A549 (cell line): ENCODE measurements at regions not wholly inside any gene's neighbourhood (a gene's known extent, or its start where the extent isn't known, plus 50 kb on each side); places are given as distances from the start of the nearest gene placed in this dataset.

Source experiments
- ATAC-seq, 2 experiments: fragments of 200-7000 bp in 1 of 2; fragments of >200 bp in 1 of 2; cut with Nextera tagmentation in 1 of 2; cut with Tn5 transposase in 1 of 2; 3 replicates each; pipeline versions ENCODE4 v1.8.0 to v1.9.1; 2018 to 2020; ENCODE audit warnings: mild to moderate bottlenecking in 1 of 2, moderate library complexity in 1 of 2
- CTCF ChIA-PET: fragments of 300-600 bp; sonication (Branson Sonifier 250); formaldehyde crosslinking; extraction: SDS; loops from one replicate; lab custom pipeline; 2021; ENCODE audit warnings: antibody characterized with exemption, inconsistent platforms; lab: Yijun Ruan, JAX
- POLR2A ChIA-PET: fragments of 350-600 bp; formaldehyde crosslinking; extraction: SDS; loops from one replicate; lab custom pipeline; 2021; ENCODE audit warnings: antibody characterized with exemption, inconsistent platforms; lab: Yijun Ruan, JAX
- DNase-seq, 2 experiments: peaks; one replicate each; pipeline versions ENCODE4 v3.0.0 to v3.0.0-alpha.2; 2011 to 2016; ENCODE audit warnings: low read depth in 1 of 2, low spot score in 1 of 2
- FAIRE-seq: peaks from 2 replicates; lab custom pipeline; 2011; peaks lifted over from hg19 to GRCh38; lab: Jason Lieb, UNC
- H3K27ac ChIP-seq, 2 experiments: fragments of >200 bp; sonication (Bioruptor Twin); formaldehyde crosslinking; 3 replicates each; pipeline ENCODE4 v1.5.1; 2016 to 2017
- H3K4me1 ChIP-seq: fragments of >200 bp; sonication (Bioruptor Twin); formaldehyde crosslinking; 3 replicates; pipeline ENCODE4 v1.6.1; 2016
- H3K4me2 ChIP-seq: fragments of >200 bp; sonication (Bioruptor Twin); formaldehyde crosslinking; 3 replicates; pipeline ENCODE4 v1.6.1; 2016
- H3K4me3 ChIP-seq: fragments of >200 bp; sonication (Bioruptor Twin); formaldehyde crosslinking; 3 replicates; pipeline ENCODE4 v1.5.1; 2016
- H3K9me3 ChIP-seq: fragments of >200 bp; sonication (Bioruptor Twin); formaldehyde crosslinking; 3 replicates; pipeline ENCODE4 v1.6.1; 2016
- CBX8 ChIP-seq: fragments of 200-600 bp; sonication (generic); IDR thresholded peaks from 2 replicates; pipeline ENCODE4 v1.6.1; 2016
- CHD4 ChIP-seq: fragments of 200-600 bp; sonication (generic); IDR thresholded peaks from 2 replicates; pipeline ENCODE4 v1.6.1; 2016; ENCODE audit warnings: antibody characterized with exemption, mild to moderate bottlenecking, borderline replicate concordance
- ESRRA ChIP-seq: fragments of 150-350 bp; IDR thresholded peaks from 2 replicates; pipeline ENCODE4 v1.6.1; 2014; ENCODE audit warnings: mild to moderate bottlenecking, low read length, borderline replicate concordance
- FOSL2 ChIP-seq, 2 experiments: fragments of 450-650 bp in 1 of 2; fragments of >200 bp in 1 of 2; sonication (Bioruptor Twin) in 1 of 2; formaldehyde crosslinking; IDR thresholded peaks; 2 replicates each; pipeline versions ENCODE4 v1.5.0 to v1.6.1; 2016 to 2020; ENCODE audit warnings: mild to moderate bottlenecking in 1 of 2, moderate library complexity in 1 of 2
- HEYL ChIP-seq: fragments of 250-450 bp; sonication (Bioruptor Pico); IDR thresholded peaks from 2 replicates; pipeline ENCODE4 v1.8.0; 2021; ENCODE audit warnings: mild to moderate bottlenecking, moderate library complexity
- HOXB13 ChIP-seq: fragments of 250-450 bp; sonication (Bioruptor Pico); IDR thresholded peaks from 2 replicates; pipeline ENCODE4 v1.5.0; 2020; ENCODE audit warnings: low read depth, mild to moderate bottlenecking, moderate library complexity
- JUNB ChIP-seq: fragments of >200 bp; sonication (Bioruptor Twin); formaldehyde crosslinking; IDR thresholded peaks from 2 replicates; pipeline ENCODE4 v1.6.1; 2016
- KDM1A ChIP-seq: fragments of 200-600 bp; sonication (generic); IDR thresholded peaks from 2 replicates; pipeline ENCODE4 v1.6.1; 2016; ENCODE audit warnings: low read depth, mild to moderate bottlenecking
- NFE2L2 ChIP-seq: fragments of 150-350 bp; conservative IDR thresholded peaks from 2 replicates; pipeline ENCODE4 v1.6.1; 2014; ENCODE audit warnings: low read length
- PBX3 ChIP-seq: IDR thresholded peaks from 2 replicates; pipeline ENCODE4 v1.6.1; 2012
- POLR2A ChIP-seq: IDR thresholded peaks from 2 replicates; pipeline ENCODE4 v1.6.1; 2012; ENCODE audit warnings: mild to moderate bottlenecking, low read length
- POLR2AphosphoS2 ChIP-seq: conservative IDR thresholded peaks from 2 replicates; pipeline ENCODE4 v1.6.1; 2012; ENCODE audit warnings: low read length, improper control_type of control experiment, inconsistent platforms
- REST ChIP-seq: fragments of 200-600 bp; sonication (generic); IDR thresholded peaks from 2 replicates; pipeline ENCODE4 v1.6.1; 2016; ENCODE audit warnings: antibody characterized with exemption, mild to moderate bottlenecking, moderate library complexity
- SREBF2 ChIP-seq: fragments of 450-650 bp; IDR thresholded peaks from 2 replicates; pipeline ENCODE4 v1.6.1; 2014; ENCODE audit warnings: mild to moderate bottlenecking, moderate library complexity
- ZC3H11A ChIP-seq: fragments of 450-650 bp; IDR thresholded peaks from 2 replicates; pipeline ENCODE4 v1.6.1; 2014; ENCODE audit warnings: antibody characterized with exemption, mild to moderate bottlenecking
- ZFP36 ChIP-seq: fragments of 450-650 bp; IDR thresholded peaks from 2 replicates; pipeline ENCODE4 v1.6.1; 2014; ENCODE audit warnings: borderline replicate concordance; ENCODE audit not compliant: partially characterized antibody
- WGBS: methylation state at CpG from one replicate; pipeline ENCODE4 v1.1.6; 2017; ENCODE audit errors: missing lambda C conversion rate; 5-methylcytosine and 5-hydroxymethylcytosine counted together
- TF ChIP-seq, protein P1 (sequence below): IDR thresholded peaks from 2 replicates; pipeline ENCODE4 v1.6.1; 2012

- TF ChIP-seq PBX3 (no peak), SREBF2 (no peak), CHD4 (no peak), JUNB (no peak)
- TF ChIP-seq, all 56 proteins: peak for 0
- ChIA-PET CTCF (no interaction called here), POLR2A (no interaction called here)
- Histone ChIP-seq H3K4me3 (no peak overlapping the region), H3K9me3 (no peaks in the 10 kb centered on the region), H3K27ac (no peak overlapping the region), H3K4me1 (no peaks in the 10 kb centered on the region), H3K4me2 (no peak overlapping the region)
- no peak for FAIRE-seq
- no peak for ATAC-seq
- no peak for DNase-seq
- 11% methylated on average over 10 of the region's 10 CpGs for WGBS
Observed at GRCh38 chr16:73775841-73776388, 520.7 kb upstream of the PSMD7 start.

- ATAC-seq (no peak), FAIRE-seq (no peak), DNase-seq (no peak)
- CTCF ChIA-PET, result no interaction called here
- Histone ChIP-seq H3K27ac (no peak overlapping the region), H3K4me3 (no peak overlapping the region), H3K9me3 (no peaks in the 10 kb centered on the region), H3K4me1 (no peaks in the 10 kb centered on the region), H3K4me2 (no peak overlapping the region)
- TF ChIP-seq POLR2AphosphoS2 (no peak), ESRRA (no peak), POLR2A (no peak), ZC3H11A (no peak), CHD4 (no peak), ZFP36 (no peak), HOXB13 (CRISPR knock-in tag) (no peak), HEYL (CRISPR knock-in tag) (no peak)
- POLR2A ChIA-PET, result no interaction called here
- 33% methylated on average over 4 of the region's 4 CpGs for WGBS
Observed at GRCh38 chr16:73771196-73772064, 525.2 kb upstream of the PSMD7 start.

- 0% methylated on average over 3 of the region's 3 CpGs for WGBS
- H3K4me1 ChIP-seq, result no peaks in the 10 kb centered on the region
- ChIA-PET POLR2A (no interaction called here), CTCF (interaction anchor here (1.2 kb wide), 1 partner anchor 30 kb away, joined by 3 read pairs; no protein-coding TSS in a partner anchor)
- no peak overlapping the region for H3K4me2 ChIP-seq
- FAIRE-seq, result no peak
- TF ChIP-seq HOXB13 (CRISPR knock-in tag) (no peak), FOSL2 (IDR thresholded peaks at IDR 0.05) (no peak), FOSL2 (CRISPR knock-in tag; IDR thresholded peaks at IDR 0.05) (no peak), ZFP36 (no peak), NFE2L2 (no peak), CBX8 (no peak), PBX3 (no peak), REST (no peak), KDM1A (no peak)
- TF ChIP-seq, protein P1, sequence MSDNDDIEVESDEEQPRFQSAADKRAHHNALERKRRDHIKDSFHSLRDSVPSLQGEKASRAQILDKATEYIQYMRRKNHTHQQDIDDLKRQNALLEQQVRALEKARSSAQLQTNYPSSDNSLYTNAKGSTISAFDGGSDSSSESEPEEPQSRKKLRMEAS, result no peak
- no peak for DNase-seq
- no peak overlapping the region for H3K4me3 ChIP-seq
- no peaks in the 10 kb centered on the region for H3K9me3 ChIP-seq
- ATAC-seq, result no peak
- H3K27ac ChIP-seq, result no peak overlapping the region
Observed at GRCh38 chr16:73768786-73769203, 527.8 kb upstream of the PSMD7 start.
